Upper lobe of right lung (tissue), 1 donor: ENCODE measurements at regions not wholly inside any gene's neighbourhood (a gene's known extent, or its start where the extent isn't known, plus 50 kb on each side); places are given as distances from the start of the nearest gene placed in this dataset.
"Not testable (repeated sequence)": the region's sequence is repeated elsewhere in the genome, so short reads cannot be mapped to it uniquely, and the experiment has no call there.

Source experiments
- ATAC-seq: fragments of 200-7000 bp; cut with Tn5 transposase; one replicate; pipeline ENCODE4 v1.9.1; 2020; ENCODE audit warnings: mild to moderate bottlenecking, moderate library complexity
- DNase-seq: peaks from one replicate; pipeline ENCODE4 v3.0.0-alpha.2; 2020
- H3K27ac ChIP-seq: fragments of 200-600 bp; one replicate; pipeline ENCODE4 v1.8.0; 2022
- H3K27me3 ChIP-seq: fragments of 200-600 bp; one replicate; pipeline ENCODE4 v1.8.0; 2022; ENCODE audit warnings: mild to moderate bottlenecking
- H3K36me3 ChIP-seq: fragments of 200-600 bp; one replicate; pipeline ENCODE4 v1.8.0; 2022
- H3K4me1 ChIP-seq: fragments of 200-600 bp; one replicate; pipeline ENCODE4 v1.8.0; 2022
- H3K4me3 ChIP-seq: fragments of 200-600 bp; one replicate; pipeline ENCODE4 v1.8.0; 2022; ENCODE audit warnings: mild to moderate bottlenecking
- H3K9me3 ChIP-seq: fragments of 200-600 bp; one replicate; pipeline ENCODE4 v1.8.0; 2022
- CTCF ChIP-seq: fragments of 200-600 bp; IDR thresholded peaks from one replicate; pipeline ENCODE4 v1.8.0; 2022; ENCODE audit warnings: antibody characterized with exemption
- intact Hi-C: fragments of 100-400 bp; cut with DNase I; formaldehyde crosslinking; loops from one replicate; pipeline ENCODE4 v1.11.0; 2022
- donor health status: DM: no; HTN: yes; CAD: no; lungs with severe emphysema.

- peaks cover 3% of the 10 kb centered on the region for H3K27me3 ChIP-seq
- DNase-seq (no peak), ATAC-seq (no peak)
- H3K4me1 ChIP-seq = no peaks in the 10 kb centered on the region
- H3K4me3 ChIP-seq = no peak overlapping the region
- H3K9me3 ChIP-seq = no peaks in the 10 kb centered on the region
- no peak for TF ChIP-seq CTCF
- intact Hi-C loops = no loop called here
- no peaks in the 10 kb centered on the region for H3K36me3 ChIP-seq
- H3K27ac ChIP-seq = no peak overlapping the region
Measured at GRCh38 chr1:29758781-29759499, 522.6 kb downstream of the PTPRU start.

- Histone ChIP-seq H3K9me3 (no peaks in the 10 kb centered on the region), H3K4me1 (no peaks in the 10 kb centered on the region), H3K27me3 (peaks cover 8% of the 10 kb centered on the region), H3K36me3 (no peaks in the 10 kb centered on the region), H3K4me3 (no peak overlapping the region), H3K27ac (no peak overlapping the region)
- ATAC-seq = no peak
- TF ChIP-seq CTCF = no peak
- no peak for DNase-seq
- intact Hi-C loops = no loop called here
Measured at GRCh38 chr1:29757866-29758780, 521.8 kb downstream of the PTPRU start.

- intact Hi-C loops = no loop called here
- no peak for DNase-seq
- no peak for ATAC-seq
Measured at GRCh38 chr1:29756901-29757725, 520.8 kb downstream of the PTPRU start.

GRCh38 chr1:29756498-29756897 lies 520.2 kb downstream of the PTPRU start:
- intact Hi-C loops = no loop called here
- ATAC-seq (no peak), DNase-seq (no peak)
- H3K9me3 ChIP-seq = no peaks in the 10 kb centered on the region
- H3K27ac ChIP-seq = no peak overlapping the region
- no peaks in the 10 kb centered on the region for H3K36me3 ChIP-seq
- no peak for TF ChIP-seq CTCF
- no peaks in the 10 kb centered on the region for H3K4me1 ChIP-seq
- peaks cover 6% of the 10 kb centered on the region for H3K27me3 ChIP-seq
- H3K4me3 ChIP-seq = no peak overlapping the region

More at GRCh38 chr1:29756901-29757725, 520.8 kb downstream of the PTPRU start:
- H3K27ac ChIP-seq = no peak overlapping the region
- no peak for TF ChIP-seq CTCF
- no peak overlapping the region for H3K4me3 ChIP-seq
- no peaks in the 10 kb centered on the region for H3K4me1 ChIP-seq
- peaks cover 8% of the 10 kb centered on the region for H3K27me3 ChIP-seq
- no peaks in the 10 kb centered on the region for H3K36me3 ChIP-seq
- no peaks in the 10 kb centered on the region for H3K9me3 ChIP-seq

- no peak for TF ChIP-seq CTCF
- H3K9me3 ChIP-seq = no peaks in the 10 kb centered on the region
- H3K4me3 ChIP-seq = no peak overlapping the region
- peaks cover 6% of the 10 kb centered on the region for H3K27me3 ChIP-seq
- H3K4me1 ChIP-seq = no peaks in the 10 kb centered on the region
- no peak overlapping the region for H3K27ac ChIP-seq
- H3K36me3 ChIP-seq = no peaks in the 10 kb centered on the region
- ATAC-seq (no peak), DNase-seq (no peak)
- intact Hi-C loops = no loop called here
Measured at GRCh38 chr1:29756085-29756484, 519.8 kb downstream of the PTPRU start.

- H3K27me3 ChIP-seq, H3K4me3 ChIP-seq, ATAC-seq, H3K36me3 ChIP-seq, H3K27ac ChIP-seq, H3K4me1 ChIP-seq, intact Hi-C loops, DNase-seq, H3K9me3 ChIP-seq: not testable (repeated sequence)
Measured at GRCh38 chr1:29755412-29756015, 519.2 kb downstream of the PTPRU start.
